T-cell (primary cell): ENCODE measurements at regions not wholly inside any gene's neighbourhood (a gene's known extent, or its start where the extent isn't known, plus 50 kb on each side); places are given as distances from the start of the nearest gene placed in this dataset.

Experiments used
- ATAC-seq, 4 experiments: fragments of 200-7000 bp in 3 of 4; fragments of 150-1000 bp in 1 of 4; cut with Tn5 transposase; replicated peaks in 1 of 4; 1 replicate in 3 of 4; 2 replicates in 1 of 4; pipeline ENCODE4 v1.10.0; 2021; ENCODE audit warnings: moderate library complexity in 3 of 4, mild to moderate bottlenecking in 2 of 4, moderate number of reproducible peaks in 1 of 4
- CTCF ChIA-PET, 2 donors: fragments of 300-600 bp; sonication (Branson Sonifier 250); formaldehyde crosslinking; loops; one replicate each; lab custom pipeline; 2022; ENCODE audit warnings: antibody characterized with exemption in 2 of 2; lab: Charles Lee
- POLR2A ChIA-PET, 2 donors: fragments of 300-600 bp; sonication (Branson Sonifier 250); formaldehyde crosslinking; loops; one replicate each; lab custom pipeline; 2022; ENCODE audit warnings: antibody characterized with exemption in 2 of 2; lab: Charles Lee
- DNase-seq, 35 experiments: peaks; one replicate each; pipeline versions ENCODE4 v3.0.0 to v3.0.0-alpha.2; 2013 to 2023
- H3K27ac ChIP-seq: one replicate; pipeline ENCODE4 v1.5.1; 2013; ENCODE audit warnings: low read length
- H3K27me3 ChIP-seq, 2 experiments: replicated peaks in 1 of 2; 1 replicate in 1 of 2; 2 replicates in 1 of 2; pipeline versions ENCODE4 v1.6.1 to v1.7.0; 2013; ENCODE audit warnings: low read length in 1 of 2, mixed read lengths in 1 of 2; ENCODE audit not compliant: control insufficient read depth in 2 of 2, insufficient read depth in 2 of 2; ENCODE audit errors: extremely low read depth in 1 of 2
- H3K36me3 ChIP-seq, 2 donors: 1 replicate in 1 of 2; 2 replicates in 1 of 2; pipeline versions ENCODE4 v1.6.1 to v1.7.0; 2013; ENCODE audit warnings: low read length in 1 of 2; ENCODE audit not compliant: control insufficient read depth in 2 of 2, insufficient read depth in 1 of 2; ENCODE audit errors: extremely low read depth in 1 of 2
- H3K4me1 ChIP-seq, 2 experiments: 1 replicate in 1 of 2; 2 replicates in 1 of 2; pipeline versions ENCODE4 v1.6.1 to v1.7.0; 2013; ENCODE audit warnings: low read length in 2 of 2, mixed read lengths in 1 of 2; ENCODE audit not compliant: insufficient read depth in 2 of 2, control insufficient read depth in 1 of 2; ENCODE audit errors: extremely low read depth in 1 of 2
- H3K4me3 ChIP-seq, 2 donors: 1 replicate in 1 of 2; 2 replicates in 1 of 2; pipeline versions ENCODE4 v1.5.1 to v1.7.0; 2013; ENCODE audit warnings: mild to moderate bottlenecking in 2 of 2, low read length in 1 of 2, moderate library complexity in 1 of 2; ENCODE audit not compliant: control insufficient read depth in 1 of 2; ENCODE audit errors: extremely low read depth in 1 of 2
- H3K9me3 ChIP-seq: 2 replicates; pipeline ENCODE4 v1.7.0; 2013
- H3K27ac Mint-ChIP-seq, 2 donors: one replicate each; pipeline ENCODE4 v1.8.0; 2020 to 2021; ENCODE audit warnings: mild to moderate bottlenecking in 2 of 2, mixed read lengths in 2 of 2
- H3K27me3 Mint-ChIP-seq, 2 donors: one replicate each; pipeline ENCODE4 v1.8.0; 2021 to 2022; ENCODE audit warnings: mixed read lengths in 2 of 2
- H3K36me3 Mint-ChIP-seq: one replicate; pipeline ENCODE4 v1.8.0; 2021; ENCODE audit warnings: mixed read lengths
- H3K4me1 Mint-ChIP-seq, 3 donors: one replicate each; pipeline ENCODE4 v1.8.0; 2020 to 2022; ENCODE audit warnings: mixed read lengths in 3 of 3, mild to moderate bottlenecking in 1 of 3
- H3K4me3 Mint-ChIP-seq, 3 donors: one replicate each; pipeline ENCODE4 v1.8.0; 2020 to 2022; ENCODE audit warnings: mild to moderate bottlenecking in 3 of 3, mixed read lengths in 3 of 3, moderate library complexity in 3 of 3
- H3K9me3 Mint-ChIP-seq, 3 donors: one replicate each; pipeline ENCODE4 v1.8.0; 2020 to 2022; ENCODE audit warnings: mixed read lengths in 3 of 3
- WGBS: methylation state at CpG from one replicate; pipeline ENCODE4 v1.1.5; 2013; ENCODE audit warnings: missing lambda C conversion rate; ENCODE audit not compliant: insufficient coverage; 5-methylcytosine and 5-hydroxymethylcytosine counted together

DNA sequence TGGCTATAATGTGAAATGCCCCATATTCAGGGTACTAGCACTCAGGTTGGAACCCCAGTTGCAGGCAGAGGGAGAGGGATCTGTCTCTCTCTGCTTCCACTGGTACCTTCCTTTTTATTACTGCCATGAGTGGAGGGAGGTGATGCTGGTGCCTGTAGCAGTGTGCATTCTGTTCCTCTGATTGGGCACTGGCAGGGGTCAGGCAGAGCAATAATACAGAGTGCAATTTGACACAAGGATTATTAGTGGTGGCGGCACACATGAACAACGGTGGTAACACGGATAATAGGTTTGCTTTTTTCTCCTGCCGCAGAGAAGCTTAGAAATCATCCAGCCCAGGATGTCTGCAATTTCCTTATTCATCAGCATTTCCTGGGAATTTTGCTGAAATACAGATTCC, 525.7 kb downstream of the SLC4A3 start:
- no peaks in the 10 kb centered on the region for H3K4me1 Mint-ChIP-seq
- no peaks in the 10 kb centered on the region for H3K36me3 Mint-ChIP-seq
- ChIA-PET POLR2A (no interaction called here), CTCF (no interaction called here)
- peaks cover 0 to 10% of the 10 kb centered on the region in 2 donors for H3K27me3 Mint-ChIP-seq
- H3K27ac Mint-ChIP-seq = no peak overlapping the region
- H3K27ac ChIP-seq = no peak overlapping the region
- H3K4me1 ChIP-seq = no peaks in the 10 kb centered on the region
- H3K9me3 Mint-ChIP-seq = peaks cover 0 to 15% (median 0%) of the 10 kb centered on the region in 3 donors
- no peaks in the 10 kb centered on the region for H3K27me3 ChIP-seq
- H3K4me3 ChIP-seq = no peak overlapping the region
- H3K4me3 Mint-ChIP-seq = no peak overlapping the region
- no peaks in the 10 kb centered on the region for H3K36me3 ChIP-seq
- DNase-seq (no peak), ATAC-seq (no peak)
- no peaks in the 10 kb centered on the region for H3K9me3 ChIP-seq
- WGBS = 93% methylated on average over 3 of the region's 4 CpGs

DNA sequence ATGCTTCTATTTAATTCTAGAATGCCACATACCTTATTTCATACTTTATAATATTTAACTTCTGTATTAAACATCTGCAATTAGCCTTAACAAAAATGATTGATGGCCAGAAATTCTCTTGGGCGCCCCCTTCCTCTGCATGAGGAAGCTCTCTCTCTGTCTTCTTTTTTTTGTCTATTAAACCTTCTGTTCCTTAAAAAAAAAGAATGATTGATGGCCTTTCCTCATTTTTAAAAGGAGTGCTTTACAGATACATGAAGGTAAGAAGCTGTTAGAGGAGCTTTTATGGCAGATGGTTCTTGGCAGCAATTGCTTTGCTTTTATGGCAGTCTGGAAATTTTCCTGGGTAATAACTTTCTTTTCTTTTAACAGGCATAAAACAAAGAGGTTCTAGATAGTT, 526.9 kb downstream of the SLC4A3 start:
- Mint-ChIP-seq H3K9me3 (peaks cover 0 to 17% (median 0%) of the 10 kb centered on the region in 3 donors), H3K4me3 (no peak overlapping the region), H3K27ac (no peak overlapping the region), H3K36me3 (no peaks in the 10 kb centered on the region), H3K4me1 (no peaks in the 10 kb centered on the region), H3K27me3 (peaks cover 0 to 10% of the 10 kb centered on the region in 2 donors)
- Histone ChIP-seq H3K4me3 (no peak overlapping the region), H3K4me1 (no peaks in the 10 kb centered on the region), H3K36me3 (no peaks in the 10 kb centered on the region), H3K27ac (no peak overlapping the region), H3K9me3 (no peaks in the 10 kb centered on the region), H3K27me3 (no peaks in the 10 kb centered on the region)
- ATAC-seq (no peak), DNase-seq (no peak)
- ChIA-PET CTCF (no interaction called here), POLR2A (no interaction called here)
- WGBS = no CpG with 5 or more reads among the region's 1 CpG

DNA sequence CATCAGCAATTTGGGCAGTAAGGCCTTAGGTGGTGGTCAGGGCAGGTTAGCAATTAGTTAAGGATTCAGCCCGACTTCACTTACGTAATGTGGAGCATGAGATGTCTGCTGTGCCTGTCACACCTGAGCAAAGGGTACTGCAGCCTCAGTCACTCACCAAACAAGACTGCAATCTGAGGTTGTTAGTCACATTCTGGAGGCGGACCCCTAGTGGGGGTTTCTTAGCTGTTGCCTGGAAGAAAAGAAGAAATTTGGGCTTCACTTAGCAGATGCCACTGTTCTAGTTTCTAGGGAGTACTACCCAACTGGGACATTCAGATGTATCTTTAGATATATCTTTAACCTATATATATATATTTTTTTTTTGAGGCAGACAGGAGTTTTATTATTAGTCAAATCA, 529.9 kb downstream of the SLC4A3 start:
- Histone ChIP-seq H3K36me3 (no peaks in the 10 kb centered on the region), H3K4me3 (no peak overlapping the region), H3K4me1 (no peaks in the 10 kb centered on the region), H3K27me3 (no peaks in the 10 kb centered on the region), H3K27ac (no peak overlapping the region), H3K9me3 (no peaks in the 10 kb centered on the region)
- peaks cover 0 to 17% (median 2%) of the 10 kb centered on the region in 3 donors for H3K9me3 Mint-ChIP-seq
- no peak overlapping the region for H3K27ac Mint-ChIP-seq
- H3K27me3 Mint-ChIP-seq = peaks cover 0 to 10% of the 10 kb centered on the region in 2 donors
- H3K36me3 Mint-ChIP-seq = no peaks in the 10 kb centered on the region
- H3K4me3 Mint-ChIP-seq = no peak overlapping the region
- no CpG with 5 or more reads among the region's 3 CpGs for WGBS
- CTCF ChIA-PET = no interaction called here
- POLR2A ChIA-PET = no interaction called here
- H3K4me1 Mint-ChIP-seq = no peaks in the 10 kb centered on the region
- DNase-seq (no peak), ATAC-seq (no peak)

DNA sequence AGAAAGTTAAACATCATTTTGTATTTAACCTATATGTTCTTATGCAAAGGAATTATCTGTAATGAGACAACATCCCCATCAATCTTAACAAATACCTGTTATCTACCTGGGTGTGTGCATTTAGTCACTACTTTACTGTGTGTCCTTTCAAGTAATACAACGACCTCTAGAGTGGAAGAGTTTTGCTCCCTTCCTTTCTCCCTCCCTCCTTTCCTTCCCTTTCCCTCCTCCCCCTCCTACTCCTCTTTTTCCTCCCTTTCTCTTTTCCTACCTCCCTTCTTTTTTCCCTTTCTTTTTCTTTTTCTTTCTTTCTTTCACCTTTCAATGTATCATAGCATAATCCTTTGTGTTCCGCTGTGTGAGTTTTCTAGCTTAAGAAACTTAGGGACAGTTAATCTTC, 532.3 kb downstream of the SLC4A3 start:
- CTCF ChIA-PET = no interaction called here
- peaks cover 0 to 3% of the 10 kb centered on the region in 2 donors for H3K27me3 Mint-ChIP-seq

DNA sequence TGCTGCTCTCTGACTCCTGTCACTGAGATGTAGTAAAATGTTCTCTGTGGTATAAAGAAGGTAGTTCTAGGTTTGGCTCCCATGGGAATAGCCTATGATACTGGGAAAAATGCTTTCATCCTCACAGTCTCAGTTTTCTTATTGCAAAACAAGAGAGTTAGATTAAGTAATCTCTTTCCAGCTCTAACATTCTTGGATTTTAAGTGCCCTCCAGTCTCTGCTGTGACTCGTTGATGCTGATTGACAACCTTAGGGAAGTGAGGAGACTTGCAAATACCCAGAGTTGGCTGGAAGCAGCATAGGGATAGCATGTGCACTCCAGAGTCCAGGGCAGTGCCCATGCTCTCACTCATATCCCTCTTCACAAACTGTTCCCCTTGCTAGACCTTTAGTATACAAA, 534.9 kb downstream of the SLC4A3 start:
- H3K4me3 Mint-ChIP-seq = no peak overlapping the region
- POLR2A ChIA-PET = no interaction called here

More for the DNA sequence above, 532.3 kb downstream of the SLC4A3 start:
- H3K27ac ChIP-seq = no peak overlapping the region
- POLR2A ChIA-PET = no interaction called here
- no peaks in the 10 kb centered on the region for H3K27me3 ChIP-seq
- Mint-ChIP-seq H3K9me3 (peaks cover 0 to 14% (median 2%) of the 10 kb centered on the region in 3 donors), H3K27ac (no peak overlapping the region), H3K4me3 (no peak overlapping the region), H3K36me3 (no peaks in the 10 kb centered on the region), H3K4me1 (no peaks in the 10 kb centered on the region)
- ATAC-seq (no peak), DNase-seq (no peak)
- no peaks in the 10 kb centered on the region for H3K36me3 ChIP-seq
- no CpG with 5 or more reads among the region's 2 CpGs for WGBS
- no peak overlapping the region for H3K4me3 ChIP-seq
- no peaks in the 10 kb centered on the region for H3K9me3 ChIP-seq
- H3K4me1 ChIP-seq = no peaks in the 10 kb centered on the region

DNA sequence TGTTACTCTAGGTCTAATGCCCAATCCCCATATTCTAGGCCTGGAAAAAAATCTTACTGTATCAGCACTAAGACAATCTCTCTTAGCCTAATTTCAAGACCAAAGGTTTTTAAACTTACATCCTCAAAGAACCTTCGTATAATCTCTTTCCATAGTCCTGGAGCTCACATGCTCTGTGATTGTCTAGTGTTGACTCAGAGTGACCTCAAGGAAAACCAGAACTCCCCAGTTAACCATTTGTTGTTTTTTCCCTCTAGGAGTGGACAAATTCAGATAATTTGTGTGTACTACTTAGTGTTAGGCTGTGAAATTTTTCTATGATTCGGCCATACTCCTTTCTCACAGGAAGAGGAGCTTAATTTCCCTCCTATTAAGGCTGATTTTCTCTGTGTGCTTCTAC, 536.1 kb downstream of the SLC4A3 start:
- no peaks in the 10 kb centered on the region for H3K36me3 ChIP-seq
- no peaks in the 10 kb centered on the region for H3K36me3 Mint-ChIP-seq
- WGBS = no CpG with 5 or more reads among the region's 2 CpGs
- H3K27ac ChIP-seq = no peak overlapping the region
- no peaks in the 10 kb centered on the region for H3K27me3 ChIP-seq
- no peak overlapping the region for H3K4me3 ChIP-seq
- ATAC-seq = no peak
- H3K9me3 Mint-ChIP-seq = peaks cover 0 to 4% (median 0%) of the 10 kb centered on the region in 3 donors
- ChIA-PET CTCF (no interaction called here), POLR2A (no interaction called here)
- DNase-seq = no peak
- no peaks in the 10 kb centered on the region for H3K4me1 Mint-ChIP-seq
- H3K9me3 ChIP-seq = no peaks in the 10 kb centered on the region
- H3K27ac Mint-ChIP-seq = no peak overlapping the region
- no peak overlapping the region for H3K4me3 Mint-ChIP-seq
- peaks cover 0 to 4% of the 10 kb centered on the region in 2 donors for H3K27me3 Mint-ChIP-seq
- H3K4me1 ChIP-seq = no peaks in the 10 kb centered on the region

More for the DNA sequence above, 534.9 kb downstream of the SLC4A3 start:
- Mint-ChIP-seq H3K27ac (no peak overlapping the region), H3K27me3 (peaks cover 0 to 4% of the 10 kb centered on the region in 2 donors), H3K4me1 (no peaks in the 10 kb centered on the region), H3K9me3 (peaks cover 0 to 4% (median 4%) of the 10 kb centered on the region in 3 donors), H3K36me3 (no peaks in the 10 kb centered on the region)
- Histone ChIP-seq H3K4me3 (no peak overlapping the region), H3K36me3 (no peaks in the 10 kb centered on the region), H3K27me3 (no peaks in the 10 kb centered on the region), H3K4me1 (no peaks in the 10 kb centered on the region), H3K9me3 (no peaks in the 10 kb centered on the region), H3K27ac (no peak overlapping the region)
- CTCF ChIA-PET = no interaction called here
- WGBS = no CpG with 5 or more reads among the region's 1 CpG
- DNase-seq (no peak), ATAC-seq (no peak)

DNA sequence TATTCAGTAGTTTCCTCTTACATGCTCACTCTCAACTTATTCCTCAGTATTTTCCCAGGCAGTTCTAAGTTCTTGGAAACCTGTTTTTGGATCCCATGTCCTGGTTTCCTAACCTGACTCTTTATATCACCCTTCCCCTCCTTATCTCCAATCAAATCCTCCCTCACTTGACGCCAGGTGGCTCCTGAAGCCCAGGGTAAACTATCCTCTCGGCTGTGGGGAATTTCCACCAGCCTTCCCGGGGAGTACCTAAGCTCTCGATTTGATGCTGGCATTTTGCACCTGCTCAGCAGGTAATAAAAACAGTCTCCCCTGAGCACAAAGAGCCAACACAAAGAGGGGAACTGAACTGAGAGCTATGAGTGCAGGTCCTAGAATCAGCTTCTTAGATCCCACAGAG, 538.0 kb downstream of the SLC4A3 start:
- ChIA-PET CTCF (no interaction called here), POLR2A (no interaction called here)
- H3K4me1 ChIP-seq = no peaks in the 10 kb centered on the region
- H3K36me3 ChIP-seq = no peaks in the 10 kb centered on the region
- H3K4me3 ChIP-seq = no peak overlapping the region
- no peaks in the 10 kb centered on the region for H3K36me3 Mint-ChIP-seq
- H3K27ac ChIP-seq = no peak overlapping the region
- no peak overlapping the region for H3K4me3 Mint-ChIP-seq
- H3K4me1 Mint-ChIP-seq = no peaks in the 10 kb centered on the region
- H3K27me3 ChIP-seq = no peaks in the 10 kb centered on the region
- WGBS = 87% methylated on average over 3 of the region's 4 CpGs
- no peak overlapping the region for H3K27ac Mint-ChIP-seq
- peaks cover 0 to 2% (median 0%) of the 10 kb centered on the region in 3 donors for H3K9me3 Mint-ChIP-seq
- H3K9me3 ChIP-seq = no peaks in the 10 kb centered on the region
- DNase-seq (no peak), ATAC-seq (no peak)
- peaks cover under 1 to 4% of the 10 kb centered on the region in 2 donors for H3K27me3 Mint-ChIP-seq
